Heart left ventricle (tissue), 16 donors: ENCODE measurements at regions not wholly inside any gene's neighbourhood (a gene's known extent, or its start where the extent isn't known, plus 50 kb on each side); places are given as distances from the start of the nearest gene placed in this dataset.

Source experiments
- ATAC-seq, 4 donors: fragments of 200-7000 bp; cut with Tn5 transposase; one replicate each; pipeline ENCODE4 v1.9.1; 2020 to 2022; ENCODE audit warnings: moderate library complexity in 4 of 4, mild to moderate bottlenecking in 3 of 4, moderate number of reproducible peaks in 1 of 4
- DNase-seq, 5 donors: peaks; one replicate each; pipeline ENCODE4 v3.0.0-alpha.2; 2020
- H3K27ac ChIP-seq, 12 donors: fragments of 200-600 bp; sonication (generic) in 4 of 12; one replicate each; pipeline versions ENCODE4 v1.5.0 to v1.8.0; 2016 to 2022; ENCODE audit warnings: mild to moderate bottlenecking in 2 of 12
- H3K27me3 ChIP-seq, 9 donors: fragments of 200-600 bp; sonication (generic) in 2 of 9; one replicate each; pipeline versions ENCODE4 v1.5.1 to v1.8.0; 2016 to 2022; ENCODE audit warnings: mild to moderate bottlenecking in 3 of 9
- H3K36me3 ChIP-seq, 9 donors: fragments of 200-600 bp; sonication (generic) in 2 of 9; one replicate each; pipeline versions ENCODE4 v1.5.0 to v1.8.0; 2018 to 2022; ENCODE audit warnings: mild to moderate bottlenecking in 2 of 9
- H3K4me1 ChIP-seq, 12 donors: fragments of 200-600 bp; sonication (generic) in 4 of 12; one replicate each; pipeline versions ENCODE4 v1.5.0 to v1.8.0; 2016 to 2022; ENCODE audit warnings: mild to moderate bottlenecking in 3 of 12
- H3K4me3 ChIP-seq, 12 donors: fragments of 200-600 bp; sonication (generic) in 4 of 12; one replicate each; pipeline versions ENCODE4 v1.5.0 to v1.8.0; 2017 to 2022; ENCODE audit warnings: mild to moderate bottlenecking in 9 of 12, moderate library complexity in 4 of 12
- H3K9me3 ChIP-seq, 12 donors: fragments of 200-600 bp; sonication (generic) in 4 of 12; one replicate each; pipeline versions ENCODE4 v1.5.0 to v1.8.0; 2016 to 2022; ENCODE audit warnings: mild to moderate bottlenecking in 1 of 12
- CTCF ChIP-seq, 12 donors: fragments of 200-600 bp; sonication (generic) in 4 of 12; IDR thresholded peaks; one replicate each; pipeline versions ENCODE4 v1.5.0 to v1.8.0; 2018 to 2022; ENCODE audit warnings: antibody characterized with exemption in 12 of 12, mild to moderate bottlenecking in 5 of 12
- POLR2A ChIP-seq, 2 donors: fragments of 450-650 bp; IDR thresholded peaks; one replicate each; pipeline ENCODE4 v1.6.1; 2017; ENCODE audit warnings: antibody characterized with exemption in 2 of 2, mild to moderate bottlenecking in 2 of 2, moderate library complexity in 2 of 2
- WGBS, 4 donors: extraction: QIAGEN DNeasy Blood & Tissue Kit in 2 of 4; methylation state at CpG; one replicate each; pipeline versions ENCODE4 v1.1.5 to v1.1.7; 2013 to 2018; 5-methylcytosine and 5-hydroxymethylcytosine counted together
- intact Hi-C, 10 donors: fragments of 100-400 bp; cut with DNase I; formaldehyde crosslinking; loops; one replicate each; pipeline versions ENCODE4 v1.11.1 to v1.14.2; 2022
- donor health status: ischemic (EF 13 %, LVEDD 7.1; RV severe dilation, severe dysfunction).
- donor health status: healthy with polysubstance abuse.
- donor health status: DM: no; HTN: yes; CAD: no.
- donor health status: DM: no; HTN: no; CAD: no.
- donor health status: ischemic (EF 25% LVEDD 6.9; RV normal size, moderate dysfunction).
- donor health status: ischemic (EF 25% LVEDD 5.7; RV mildly dilated, moderate dysfunction).
- donor health status: healthy.
- donor health status: DM: yes; HTN: yes; CAD: no.
- donor health status: ischemic (EF 35%, LVEDD 5.7; RV mildly dilated, moderate dysfunction).
- donor health status: nonischemic (EF 11% LVEDD 7.7; RV severe dilation, severe dysfunction).
- donor health status: DM: yes; HTN: yes; CAD: no.
- donor health status: PGD.
- donor health status: ischemic (EF 29% LVEDD 5.4; RV normal size, mild dysfunction).
- donor health status: nonischemic (EF 23%, LVEDD 6.1; RV moderate dilation, normal function).

- Histone ChIP-seq H3K4me1 (no peaks in the 10 kb centered on the region), H3K27me3 (peaks cover 0 to 15% (median 0%) of the 10 kb centered on the region in 9 donors), H3K9me3 (no peaks in the 10 kb centered on the region), H3K27ac (no peak overlapping the region), H3K4me3 (no peak overlapping the region), H3K36me3 (no peaks in the 10 kb centered on the region)
- ATAC-seq = no peak
- intact Hi-C loops = no loop called here
- no peak for DNase-seq
- TF ChIP-seq CTCF (IDR thresholded peaks at IDR 0.05) = no peak
- 51 to 75% (median 58%) methylated on average over 1 of the region's 1 CpG for WGBS, 4 donors
These were observed 119.0 kb upstream of the LRFN2 start for GRCh38 chr6:40706178-40706577.

- ATAC-seq = no peak
- Histone ChIP-seq H3K9me3 (no peaks in the 10 kb centered on the region), H3K27ac (no peak overlapping the region), H3K4me3 (no peak overlapping the region), H3K4me1 (no peaks in the 10 kb centered on the region), H3K27me3 (peaks cover 0 to 15% (median 0%) of the 10 kb centered on the region in 9 donors), H3K36me3 (no peaks in the 10 kb centered on the region)
- TF ChIP-seq POLR2A (IDR thresholded peaks at IDR 0.05) (no peak), CTCF (IDR thresholded peaks at IDR 0.05) (no peak)
- no peak for DNase-seq
- intact Hi-C loops = no loop called here
- WGBS, 4 donors = 80 to 91% (median 81%) methylated on average over 4 of the region's 4 CpGs
These were observed 118.2 kb upstream of the LRFN2 start for GRCh38 chr6:40705354-40705753.

GRCh38 chr6:40701352-40702007, 114.3 kb upstream of the LRFN2 start:
- intact Hi-C loops = no loop called here
- ATAC-seq (no peak), DNase-seq (no peak)
- Histone ChIP-seq H3K27me3 (peaks cover 0 to 28% (median 0%) of the 10 kb centered on the region in 9 donors), H3K4me3 (no peak overlapping the region), H3K36me3 (no peaks in the 10 kb centered on the region), H3K9me3 (no peaks in the 10 kb centered on the region), H3K4me1 (no peaks in the 10 kb centered on the region), H3K27ac (no peak overlapping the region)
- 51 to 56% (median 53%) methylated on average over 3 of the region's 3 CpGs for WGBS, 4 donors
- no peak for TF ChIP-seq POLR2A (IDR thresholded peaks at IDR 0.05)
- TF ChIP-seq CTCF (IDR thresholded peaks at IDR 0.05) = no peak

GRCh38 chr6:40700006-40700580, 112.9 kb upstream of the LRFN2 start:
- no peak for TF ChIP-seq CTCF (IDR thresholded peaks at IDR 0.05)
- no peak for TF ChIP-seq POLR2A (IDR thresholded peaks at IDR 0.05)
- Histone ChIP-seq H3K27me3 (peaks cover 0 to 28% (median 0%) of the 10 kb centered on the region in 9 donors), H3K9me3 (no peaks in the 10 kb centered on the region), H3K4me1 (no peaks in the 10 kb centered on the region), H3K4me3 (no peak overlapping the region), H3K27ac (no peak overlapping the region), H3K36me3 (no peaks in the 10 kb centered on the region)
- no peak for ATAC-seq
- intact Hi-C loops = no loop called here
- 40 to 53% (median 47%) methylated on average over 4 of the region's 4 CpGs for WGBS, 4 donors
- no peak for DNase-seq
